HCT116 (cell line): ENCODE measurements at regions not wholly inside any gene's neighbourhood (a gene's known extent, or its start where the extent isn't known, plus 50 kb on each side); places are given as distances from the start of the nearest gene placed in this dataset.

ENCODE experiments used
- ATAC-seq: fragments of 200-7000 bp; cut with Tn5 transposase; 2 replicates; pipeline ENCODE4 v1.9.1; 2020; ENCODE audit warnings: mild to moderate bottlenecking, moderate library complexity
- BruUV-seq: library from RNA; stranded (reverse); fragments of 400-500 nt; replicated peaks from 2 replicates; lab custom pipeline; 2021; lab: Mats Ljungman, UMichigan
- CTCF ChIA-PET: fragments of 300-600 bp; sonication (Branson Sonifier 250); formaldehyde crosslinking; loops from one replicate; lab custom pipeline; 2021; ENCODE audit warnings: antibody characterized with exemption; lab: Charles Lee
- POLR2A ChIA-PET: fragments of 300-600, 350-600 bp; sonication (Branson Sonifier 250); formaldehyde crosslinking; loops from one replicate; lab custom pipeline; 2021; ENCODE audit warnings: antibody characterized with exemption; lab: Charles Lee
- RAD21 ChIA-PET, 2 experiments: fragments of 300-600 bp; sonication (Branson Sonifier 250); formaldehyde crosslinking; loops; one replicate each; lab custom pipeline; 2023; ENCODE audit warnings: low total read pairs in 2 of 2; ENCODE audit not compliant: uncharacterized antibody in 2 of 2, unreplicated experiment in 2 of 2, low non-redundant PET in 1 of 2; lab: Charles Lee
- DNase-seq: peaks from one replicate; pipeline ENCODE4 v3.0.0-alpha.2; 2010; ENCODE audit warnings: low read depth, low spot score
- H2AFZ ChIP-seq: fragments of 200-600 bp; shearing (Covaris generic), sonication (generic); 2 replicates; pipeline ENCODE4 v1.6.1; 2017; ENCODE audit warnings: low read depth, mixed run types, mixed read lengths, antibody characterized with exemption, low read length; ENCODE audit not compliant: poor library complexity, severe bottlenecking
- H3K27ac ChIP-seq: 2 replicates; pipeline ENCODE4 v1.5.1; 2012; ENCODE audit warnings: low read depth, low read length
- H3K27me3 ChIP-seq: fragments of 200-600 bp; sonication (generic); 2 replicates; pipeline ENCODE4 v1.6.1; 2016; ENCODE audit warnings: mixed run types, low read length, mixed read lengths; ENCODE audit not compliant: insufficient read depth
- H3K36me3 ChIP-seq, 2 experiments: fragments of 200-500 bp in 1 of 2; fragments of 200-600 bp in 1 of 2; sonication (Bioruptor generic) in 1 of 2; sonication (generic) in 1 of 2; 2 replicates each; pipeline versions ENCODE4 v1.5.1 to v1.6.1; 2014 to 2016; ENCODE audit warnings: low read length in 2 of 2, inconsistent platforms in 1 of 2, mixed read lengths in 1 of 2, mixed run types in 1 of 2; ENCODE audit not compliant: insufficient read depth in 2 of 2, control insufficient read depth in 1 of 2
- H3K4me1 ChIP-seq, 2 experiments: fragments of 200-600 bp in 1 of 2; sonication (generic) in 1 of 2; 2 replicates each; pipeline versions ENCODE4 v1.5.1 to v1.6.1; 2012 to 2017; ENCODE audit warnings: low read length in 2 of 2, inconsistent platforms in 1 of 2, mild to moderate bottlenecking in 1 of 2, mixed read lengths in 1 of 2, mixed run types in 1 of 2, moderate library complexity in 1 of 2; ENCODE audit not compliant: insufficient read depth in 2 of 2, control insufficient read depth in 1 of 2
- H3K4me2 ChIP-seq: fragments of 200-600 bp; sonication (generic); 2 replicates; pipeline ENCODE4 v1.6.1; 2017; ENCODE audit warnings: mixed run types, low read length, mixed read lengths
- H3K4me3 ChIP-seq, 2 experiments: fragments of 200-600 bp in 1 of 2; sonication (generic) in 1 of 2; replicated peaks in 1 of 2; 2 replicates each; pipeline ENCODE4 v1.5.1; 2011 to 2016; ENCODE audit warnings: low read length in 2 of 2, control low read depth in 1 of 2, low read depth in 1 of 2, mild to moderate bottlenecking in 1 of 2, mixed read lengths in 1 of 2, mixed run types in 1 of 2
- H3K79me2 ChIP-seq: fragments of 200-600 bp; sonication (generic); 2 replicates; pipeline ENCODE4 v1.6.1; 2017; ENCODE audit warnings: mild to moderate bottlenecking, mixed run types, low read length, moderate library complexity, mixed read lengths; ENCODE audit not compliant: insufficient read depth
- H3K9ac ChIP-seq: fragments of 200-600 bp; sonication (generic); 2 replicates; pipeline ENCODE4 v1.6.1; 2016; ENCODE audit warnings: low read length, mixed read lengths
- H3K9me2 ChIP-seq: fragments of 200-600 bp; sonication (generic), shearing (Covaris generic); 2 replicates; pipeline ENCODE4 v1.6.1; 2017; ENCODE audit warnings: mixed run types, mild to moderate bottlenecking, moderate library complexity; ENCODE audit not compliant: insufficient read depth
- H3K9me3 ChIP-seq, 2 experiments: fragments of 200-500 bp in 1 of 2; fragments of 200-600 bp in 1 of 2; sonication (Bioruptor generic) in 1 of 2; sonication (generic) in 1 of 2; 2 replicates each; pipeline ENCODE4 v1.6.1; 2014 to 2017; ENCODE audit warnings: low read length in 2 of 2, mixed read lengths in 2 of 2, inconsistent platforms in 1 of 2, low read depth in 1 of 2, mild to moderate bottlenecking in 1 of 2, mixed run types in 1 of 2, moderate library complexity in 1 of 2; ENCODE audit not compliant: control insufficient read depth in 1 of 2, insufficient read depth in 1 of 2
- H4K20me1 ChIP-seq: fragments of 200-600 bp; sonication (generic), shearing (Covaris generic); 2 replicates; pipeline ENCODE4 v1.6.1; 2017; ENCODE audit warnings: mixed run types, mild to moderate bottlenecking, moderate library complexity; ENCODE audit not compliant: insufficient read depth
- CEBPB ChIP-seq: IDR thresholded peaks from 2 replicates; pipeline ENCODE4 v1.6.1; 2012; ENCODE audit warnings: low read depth
- ELF1 ChIP-seq: IDR thresholded peaks from 2 replicates; pipeline ENCODE4 v1.6.1; 2012; ENCODE audit warnings: low read depth, borderline replicate concordance
- EZH2phosphoT487 ChIP-seq: fragments of 200-600 bp; IDR thresholded peaks from 2 replicates; pipeline ENCODE4 v1.6.1; 2018; ENCODE audit warnings: antibody characterized with exemption, borderline replicate concordance
- REST ChIP-seq: IDR thresholded peaks from 2 replicates; pipeline ENCODE4 v1.6.1; 2012; ENCODE audit warnings: low read depth
- SP1 ChIP-seq: IDR thresholded peaks from 2 replicates; pipeline ENCODE4 v1.6.1; 2012; ENCODE audit warnings: low read depth
- SRF ChIP-seq: IDR thresholded peaks from 2 replicates; pipeline ENCODE4 v1.6.1; 2012; ENCODE audit warnings: low read depth
- TCF7L2 ChIP-seq: IDR thresholded peaks from 2 replicates; pipeline ENCODE4 v1.7.0; 2011; ENCODE audit warnings: borderline replicate concordance, inconsistent platforms; ENCODE audit not compliant: insufficient read depth, insufficient read length; ENCODE audit errors: extremely low read depth
- ZFX ChIP-seq: fragments of 450-650 bp; IDR thresholded peaks from 2 replicates; pipeline ENCODE4 v1.6.1; 2017
- intact Hi-C: fragments of 100-400 bp; cut with micrococcal nuclease; formaldehyde crosslinking; loops from 2 replicates; pipeline ENCODE4 v1.10.0; 2022

- TF ChIP-seq CEBPB = no peak
- TF ChIP-seq SP1 = no peak
- TF ChIP-seq TCF7L2 = no peak
- TF ChIP-seq REST = no peak
- no peak for TF ChIP-seq ELF1
- TF ChIP-seq EZH2phosphoT487 = no peak
Measured at GRCh38 chr4:58738375-58738774, 1628.2 kb upstream of the IGFBP7 start (continued).

- Histone ChIP-seq H3K4me2 (no peak overlapping the region), H3K27me3 (no peaks in the 10 kb centered on the region), H3K4me3 (no peak overlapping the region), H3K9me2 (no peaks in the 10 kb centered on the region), H3K9ac (no peak overlapping the region), H3K79me2 (no peaks in the 10 kb centered on the region), H4K20me1 (no peaks in the 10 kb centered on the region), H3K9me3 (peaks cover 0 to 21% of the 10 kb centered on the region in 2 experiments; a peak in 1 of 4 replicates), H3K27ac (no peak overlapping the region), H3K4me1 (no peaks in the 10 kb centered on the region), H2AFZ (no peak overlapping the region), H3K36me3 (no peaks in the 10 kb centered on the region)
- no peak for DNase-seq
- no TSS peak for BruUV-seq
- ChIA-PET CTCF (no interaction called here), POLR2A (no interaction called here), RAD21 (no interaction called here)
- TF ChIP-seq SRF (no peak), ZFX (no peak)
- ATAC-seq = no peak
- intact Hi-C loops = no loop called here
Measured at GRCh38 chr4:58734030-58734674, 1624.0 kb upstream of the IGFBP7 start.
